ENCODE measurements at regions not wholly inside any gene's neighbourhood (a gene's known extent, or its start where the extent isn't known, plus 50 kb on each side); places are given as distances from the start of the nearest gene placed in this dataset.

GRCh38 chr15:66999046-66999968 is 66.1 kb upstream of the SMAD3 start:
- Histone ChIP-seq H3K4me3 (ENCODE audit: low read length in 2 of 2) (no peak overlapping the region), H3K27ac (ENCODE audit: low read depth in 1 of 2, low read length in 2 of 2) (no peak overlapping the region), H3K4me1 (ENCODE audit: control insufficient read depth in 1 of 2, insufficient read depth in 2 of 2, low read length in 2 of 2) (no peaks in the 10 kb centered on the region), H3K36me3 (ENCODE audit: control insufficient read depth in 1 of 2, insufficient read depth in 2 of 2, low read length in 1 of 2) (no peaks in the 10 kb centered on the region), H3K9me3 (ENCODE audit: control insufficient read depth, low read length) (no peaks in the 10 kb centered on the region), H3K27me3 (ENCODE audit: control insufficient read depth in 1 of 2, insufficient read depth in 2 of 2, low read length in 1 of 2) (no peaks in the 10 kb centered on the region)
- intact Hi-C loops (cut with DNase I) = no loop called here
- 34 to 36% methylated on average over 1 of the region's 1 CpG for WGBS, 2 donors
- no peak for ATAC-seq (ENCODE audit: low FRiP score)
- DNase-seq = no peak

GRCh38 chr15:67000896-67001295 is 64.5 kb upstream of the SMAD3 start:
- H3K4me1 ChIP-seq (ENCODE audit: control insufficient read depth in 1 of 2, insufficient read depth in 2 of 2, low read length in 2 of 2) = no peaks in the 10 kb centered on the region
- no peak overlapping the region for H3K4me3 ChIP-seq (ENCODE audit: low read length in 2 of 2)
- H3K27me3 ChIP-seq (ENCODE audit: control insufficient read depth in 1 of 2, insufficient read depth in 2 of 2, low read length in 1 of 2) = no peaks in the 10 kb centered on the region
- 91 to 96% methylated on average over 14 of the region's 14 CpGs for WGBS, 2 donors
- no peaks in the 10 kb centered on the region for H3K36me3 ChIP-seq (ENCODE audit: control insufficient read depth in 1 of 2, insufficient read depth in 2 of 2, low read length in 1 of 2)
- H3K9me3 ChIP-seq (ENCODE audit: control insufficient read depth, low read length) = no peaks in the 10 kb centered on the region
- DNase-seq (no peak), ATAC-seq (ENCODE audit: low FRiP score) (no peak)
- intact Hi-C loops (cut with DNase I) = no loop called here
- H3K27ac ChIP-seq (ENCODE audit: low read depth in 1 of 2, low read length in 2 of 2) = no peak overlapping the region

- intact Hi-C loops (cut with DNase I) = no loop called here
- ATAC-seq (ENCODE audit: low FRiP score) (no peak), DNase-seq (no peak)
- no peaks in the 10 kb centered on the region for H3K27me3 ChIP-seq (ENCODE audit: control insufficient read depth in 1 of 2, insufficient read depth in 2 of 2, low read length in 1 of 2)
- no peaks in the 10 kb centered on the region for H3K4me1 ChIP-seq (ENCODE audit: control insufficient read depth in 1 of 2, insufficient read depth in 2 of 2, low read length in 2 of 2)
- H3K27ac ChIP-seq (ENCODE audit: low read depth in 1 of 2, low read length in 2 of 2) = no peak overlapping the region
- H3K4me3 ChIP-seq (ENCODE audit: low read length in 2 of 2) = no peak overlapping the region
- no peaks in the 10 kb centered on the region for H3K9me3 ChIP-seq (ENCODE audit: control insufficient read depth, low read length)
- H3K36me3 ChIP-seq (ENCODE audit: control insufficient read depth in 1 of 2, insufficient read depth in 2 of 2, low read length in 1 of 2) = no peaks in the 10 kb centered on the region
Measured at GRCh38 chr15:67002368-67002767, 63.0 kb upstream of the SMAD3 start.

- Histone ChIP-seq H3K9me3 (ENCODE audit: control insufficient read depth, low read length) (no peaks in the 10 kb centered on the region), H3K4me1 (ENCODE audit: control insufficient read depth in 1 of 2, insufficient read depth in 2 of 2, low read length in 2 of 2) (no peaks in the 10 kb centered on the region), H3K27ac (ENCODE audit: low read depth in 1 of 2, low read length in 2 of 2) (no peak overlapping the region), H3K27me3 (ENCODE audit: control insufficient read depth in 1 of 2, insufficient read depth in 2 of 2, low read length in 1 of 2) (no peaks in the 10 kb centered on the region), H3K36me3 (ENCODE audit: control insufficient read depth in 1 of 2, insufficient read depth in 2 of 2, low read length in 1 of 2) (no peaks in the 10 kb centered on the region), H3K4me3 (ENCODE audit: low read length in 2 of 2) (no peak overlapping the region)
- ATAC-seq (ENCODE audit: low FRiP score) = no peak
- no peak for DNase-seq
- 94 to 97% methylated on average over 7 of the region's 7 CpGs for WGBS, 2 donors
- intact Hi-C loops (cut with DNase I) = no loop called here
Measured at GRCh38 chr15:67003586-67003985, 61.8 kb upstream of the SMAD3 start.

- ATAC-seq (ENCODE audit: low FRiP score) (no peak), DNase-seq (no peak)
- intact Hi-C loops (cut with DNase I) = no loop called here
- H3K27me3 ChIP-seq (ENCODE audit: control insufficient read depth in 1 of 2, insufficient read depth in 2 of 2, low read length in 1 of 2) = no peaks in the 10 kb centered on the region
- H3K4me1 ChIP-seq (ENCODE audit: control insufficient read depth in 1 of 2, insufficient read depth in 2 of 2, low read length in 2 of 2) = no peaks in the 10 kb centered on the region
- no peak overlapping the region for H3K4me3 ChIP-seq (ENCODE audit: low read length in 2 of 2)
- 88 to 90% methylated on average over 3 of the region's 3 CpGs for WGBS, 2 donors
- H3K9me3 ChIP-seq (ENCODE audit: control insufficient read depth, low read length) = no peaks in the 10 kb centered on the region
- H3K36me3 ChIP-seq (ENCODE audit: control insufficient read depth in 1 of 2, insufficient read depth in 2 of 2, low read length in 1 of 2) = no peaks in the 10 kb centered on the region
- no peak overlapping the region for H3K27ac ChIP-seq (ENCODE audit: low read depth in 1 of 2, low read length in 2 of 2)
Measured at GRCh38 chr15:67004142-67004541, 61.3 kb upstream of the SMAD3 start.

- H3K36me3 ChIP-seq (ENCODE audit: control insufficient read depth in 1 of 2, insufficient read depth in 2 of 2, low read length in 1 of 2) = no peaks in the 10 kb centered on the region
- no peaks in the 10 kb centered on the region for H3K4me1 ChIP-seq (ENCODE audit: control insufficient read depth in 1 of 2, insufficient read depth in 2 of 2, low read length in 2 of 2)
- ATAC-seq (ENCODE audit: low FRiP score) (no peak), DNase-seq (no peak)
- H3K27me3 ChIP-seq (ENCODE audit: control insufficient read depth in 1 of 2, insufficient read depth in 2 of 2, low read length in 1 of 2) = no peaks in the 10 kb centered on the region
- H3K9me3 ChIP-seq (ENCODE audit: control insufficient read depth, low read length) = no peaks in the 10 kb centered on the region
- 95% methylated on average over 10 of the region's 10 CpGs for WGBS, 2 donors
- H3K4me3 ChIP-seq (ENCODE audit: low read length in 2 of 2) = no peak overlapping the region
- intact Hi-C loops (cut with DNase I) = no loop called here
- H3K27ac ChIP-seq (ENCODE audit: low read depth in 1 of 2, low read length in 2 of 2) = no peak overlapping the region
Measured at GRCh38 chr15:67005294-67005996, 60.0 kb upstream of the SMAD3 start.

GRCh38 chr15:67006083-67007065 is 59.0 kb upstream of the SMAD3 start:
- intact Hi-C loops (cut with DNase I) = no loop called here
- Histone ChIP-seq H3K9me3 (ENCODE audit: control insufficient read depth, low read length) (no peaks in the 10 kb centered on the region), H3K27me3 (ENCODE audit: control insufficient read depth in 1 of 2, insufficient read depth in 2 of 2, low read length in 1 of 2) (no peaks in the 10 kb centered on the region), H3K36me3 (ENCODE audit: control insufficient read depth in 1 of 2, insufficient read depth in 2 of 2, low read length in 1 of 2) (no peaks in the 10 kb centered on the region), H3K4me3 (ENCODE audit: low read length in 2 of 2) (no peak overlapping the region), H3K4me1 (ENCODE audit: control insufficient read depth in 1 of 2, insufficient read depth in 2 of 2, low read length in 2 of 2) (no peaks in the 10 kb centered on the region), H3K27ac (ENCODE audit: low read depth in 1 of 2, low read length in 2 of 2) (no peak overlapping the region)
- ATAC-seq (ENCODE audit: low FRiP score) = no peak
- 88 to 95% methylated on average over 10 of the region's 10 CpGs for WGBS, 2 donors
- DNase-seq = no peak

All from aorta (tissue), 5 donors.